Panc1 (cell line): ENCODE measurements at regions not wholly inside any gene's neighbourhood (a gene's known extent, or its start where the extent isn't known, plus 50 kb on each side); places are given as distances from the start of the nearest gene placed in this dataset.

ENCODE experiments used
- TF ChIP-seq, protein P1 (sequence below): fragments of 450-650 bp; IDR thresholded peaks from 2 replicates; pipeline ENCODE4 v1.5.1; 2017; ENCODE audit warnings: mild to moderate bottlenecking
- TF ChIP-seq, protein P2 (sequence below), 2 experiments: IDR thresholded peaks; 2 replicates each; pipeline ENCODE4 v1.6.1; 2011 to 2012; ENCODE audit warnings: low read depth in 2 of 2, control low read depth in 1 of 2, low read length in 1 of 2, mild to moderate bottlenecking in 1 of 2, moderate library complexity in 1 of 2; ENCODE audit not compliant: insufficient read depth in 1 of 2

DNA sequence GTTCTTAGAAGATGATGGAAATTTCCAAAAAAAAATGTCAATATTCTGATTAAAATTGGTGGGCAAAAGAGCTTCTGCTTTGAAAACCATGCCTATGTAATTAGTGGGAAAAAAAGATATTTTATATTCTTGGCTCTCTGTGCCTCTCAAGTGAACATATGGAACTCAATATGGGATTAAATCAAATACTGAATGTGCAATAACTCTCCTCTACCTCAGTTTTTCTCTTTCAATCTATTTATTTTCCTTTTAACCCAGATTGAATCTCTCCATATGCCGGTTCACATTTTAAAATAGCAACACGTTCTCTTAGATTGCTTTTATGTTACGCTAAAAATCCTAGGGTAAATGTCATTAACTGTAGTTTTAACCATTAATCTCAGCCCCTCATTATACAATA lies 224.2 kb upstream of the PABPC4L start:
- TF ChIP-seq, protein P1, sequence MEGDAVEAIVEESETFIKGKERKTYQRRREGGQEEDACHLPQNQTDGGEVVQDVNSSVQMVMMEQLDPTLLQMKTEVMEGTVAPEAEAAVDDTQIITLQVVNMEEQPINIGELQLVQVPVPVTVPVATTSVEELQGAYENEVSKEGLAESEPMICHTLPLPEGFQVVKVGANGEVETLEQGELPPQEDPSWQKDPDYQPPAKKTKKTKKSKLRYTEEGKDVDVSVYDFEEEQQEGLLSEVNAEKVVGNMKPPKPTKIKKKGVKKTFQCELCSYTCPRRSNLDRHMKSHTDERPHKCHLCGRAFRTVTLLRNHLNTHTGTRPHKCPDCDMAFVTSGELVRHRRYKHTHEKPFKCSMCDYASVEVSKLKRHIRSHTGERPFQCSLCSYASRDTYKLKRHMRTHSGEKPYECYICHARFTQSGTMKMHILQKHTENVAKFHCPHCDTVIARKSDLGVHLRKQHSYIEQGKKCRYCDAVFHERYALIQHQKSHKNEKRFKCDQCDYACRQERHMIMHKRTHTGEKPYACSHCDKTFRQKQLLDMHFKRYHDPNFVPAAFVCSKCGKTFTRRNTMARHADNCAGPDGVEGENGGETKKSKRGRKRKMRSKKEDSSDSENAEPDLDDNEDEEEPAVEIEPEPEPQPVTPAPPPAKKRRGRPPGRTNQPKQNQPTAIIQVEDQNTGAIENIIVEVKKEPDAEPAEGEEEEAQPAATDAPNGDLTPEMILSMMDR, result no peak
- TF ChIP-seq, protein P2, sequence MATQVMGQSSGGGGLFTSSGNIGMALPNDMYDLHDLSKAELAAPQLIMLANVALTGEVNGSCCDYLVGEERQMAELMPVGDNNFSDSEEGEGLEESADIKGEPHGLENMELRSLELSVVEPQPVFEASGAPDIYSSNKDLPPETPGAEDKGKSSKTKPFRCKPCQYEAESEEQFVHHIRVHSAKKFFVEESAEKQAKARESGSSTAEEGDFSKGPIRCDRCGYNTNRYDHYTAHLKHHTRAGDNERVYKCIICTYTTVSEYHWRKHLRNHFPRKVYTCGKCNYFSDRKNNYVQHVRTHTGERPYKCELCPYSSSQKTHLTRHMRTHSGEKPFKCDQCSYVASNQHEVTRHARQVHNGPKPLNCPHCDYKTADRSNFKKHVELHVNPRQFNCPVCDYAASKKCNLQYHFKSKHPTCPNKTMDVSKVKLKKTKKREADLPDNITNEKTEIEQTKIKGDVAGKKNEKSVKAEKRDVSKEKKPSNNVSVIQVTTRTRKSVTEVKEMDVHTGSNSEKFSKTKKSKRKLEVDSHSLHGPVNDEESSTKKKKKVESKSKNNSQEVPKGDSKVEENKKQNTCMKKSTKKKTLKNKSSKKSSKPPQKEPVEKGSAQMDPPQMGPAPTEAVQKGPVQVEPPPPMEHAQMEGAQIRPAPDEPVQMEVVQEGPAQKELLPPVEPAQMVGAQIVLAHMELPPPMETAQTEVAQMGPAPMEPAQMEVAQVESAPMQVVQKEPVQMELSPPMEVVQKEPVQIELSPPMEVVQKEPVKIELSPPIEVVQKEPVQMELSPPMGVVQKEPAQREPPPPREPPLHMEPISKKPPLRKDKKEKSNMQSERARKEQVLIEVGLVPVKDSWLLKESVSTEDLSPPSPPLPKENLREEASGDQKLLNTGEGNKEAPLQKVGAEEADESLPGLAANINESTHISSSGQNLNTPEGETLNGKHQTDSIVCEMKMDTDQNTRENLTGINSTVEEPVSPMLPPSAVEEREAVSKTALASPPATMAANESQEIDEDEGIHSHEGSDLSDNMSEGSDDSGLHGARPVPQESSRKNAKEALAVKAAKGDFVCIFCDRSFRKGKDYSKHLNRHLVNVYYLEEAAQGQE (IDR thresholded peaks at IDR 0.05; ENCODE audit: insufficient read depth in 1 of 2, low read depth in 2 of 2, low read length in 1 of 2), result no peak
